Panc1 (cell line): ENCODE measurements at regions not wholly inside any gene's neighbourhood (a gene's known extent, or its start where the extent isn't known, plus 50 kb on each side); places are given as distances from the start of the nearest gene placed in this dataset.

Source experiments
- ATAC-seq: fragments of 200-7000 bp; cut with Tn5 transposase; 2 replicates; pipeline ENCODE4 v1.9.1; 2020; ENCODE audit warnings: mild to moderate bottlenecking, moderate library complexity
- BruUV-seq: library from RNA; stranded (reverse); fragments of 400-500 nt; replicated peaks from 2 replicates; lab custom pipeline; 2021; lab: Mats Ljungman, UMichigan
- CTCF ChIA-PET: fragments of 300-600 bp; sonication (Branson Sonifier 250); formaldehyde crosslinking; loops from one replicate; lab custom pipeline; 2022; ENCODE audit warnings: antibody characterized with exemption; lab: Charles Lee
- POLR2A ChIA-PET: fragments of 300-600 bp; sonication (Branson Sonifier 250); formaldehyde crosslinking; loops from one replicate; lab custom pipeline; 2022; ENCODE audit warnings: antibody characterized with exemption; lab: Charles Lee
- DNase-seq: peaks from one replicate; pipeline ENCODE4 v3.0.0-alpha.2; 2010; ENCODE audit warnings: low read depth, low spot score
- H3K27ac ChIP-seq: 2 replicates; pipeline ENCODE4 v1.5.1; 2011; ENCODE audit warnings: mild to moderate bottlenecking, low read length, inconsistent platforms
- H3K27me3 ChIP-seq: fragments of 200-500 bp; sonication (Bioruptor generic); 2 replicates; pipeline ENCODE4 v1.6.0; 2014; ENCODE audit warnings: low read length, inconsistent platforms; ENCODE audit not compliant: control insufficient read depth, insufficient read depth
- H3K36me3 ChIP-seq: fragments of 200-500 bp; sonication (Bioruptor generic); 2 replicates; pipeline ENCODE4 v1.5.1; 2014; ENCODE audit warnings: inconsistent platforms, mild to moderate bottlenecking, low read length, moderate library complexity; ENCODE audit not compliant: control insufficient read depth, insufficient read depth
- H3K4me1 ChIP-seq: 2 replicates; pipeline ENCODE4 v1.5.1; 2011; ENCODE audit warnings: inconsistent platforms, mild to moderate bottlenecking, low read length, moderate library complexity; ENCODE audit not compliant: control insufficient read depth, insufficient read depth
- H3K4me3 ChIP-seq, 2 experiments: 2 replicates each; pipeline ENCODE4 v1.5.1; 2011 to 2012; ENCODE audit warnings: low read depth in 2 of 2, low read length in 2 of 2, mild to moderate bottlenecking in 2 of 2, inconsistent platforms in 1 of 2, moderate library complexity in 1 of 2
- H3K9me3 ChIP-seq: fragments of 200-500 bp; sonication (Bioruptor generic); 2 replicates; pipeline ENCODE4 v1.5.1; 2014; ENCODE audit warnings: low read depth, mild to moderate bottlenecking, inconsistent platforms, low read length, moderate library complexity; ENCODE audit not compliant: control insufficient read depth, insufficient read depth
- POLR2AphosphoS5 ChIP-seq: IDR thresholded peaks from 2 replicates; pipeline ENCODE4 v1.6.1; 2012; ENCODE audit warnings: mild to moderate bottlenecking, low read depth, low read length, moderate library complexity
- REST ChIP-seq, 2 experiments: IDR thresholded peaks; 2 replicates each; pipeline ENCODE4 v1.6.1; 2011 to 2012; ENCODE audit warnings: low read depth in 2 of 2, control low read depth in 1 of 2, low read length in 1 of 2, mild to moderate bottlenecking in 1 of 2, moderate library complexity in 1 of 2; ENCODE audit not compliant: insufficient read depth in 1 of 2
- SIN3A ChIP-seq: IDR thresholded peaks from 2 replicates; pipeline ENCODE4 v1.6.1; 2012; ENCODE audit warnings: low read depth, mild to moderate bottlenecking, low read length, moderate library complexity, borderline replicate concordance; ENCODE audit not compliant: insufficient read depth
- TCF7L2 ChIP-seq: IDR thresholded peaks from 2 replicates; pipeline ENCODE4 v1.6.1; 2011; ENCODE audit warnings: mild to moderate bottlenecking, low read depth, low read length, inconsistent platforms
- in situ Hi-C: cut with HindIII; loops from 2 replicates; pipeline ENCODE4 v1.10.0; 2016; ENCODE audit warnings: low sequenced_read_pairs, low pct_unique_long_range_greater_than_20kb
- intact Hi-C: fragments of 100-400 bp; cut with micrococcal nuclease; formaldehyde crosslinking; loops from one replicate; pipeline ENCODE4 v1.10.0; 2022; ENCODE audit not compliant: unreplicated experiment
- TF ChIP-seq, protein P1 (sequence below): fragments of 450-650 bp; IDR thresholded peaks from 2 replicates; pipeline ENCODE4 v1.5.1; 2017; ENCODE audit warnings: mild to moderate bottlenecking

DNA sequence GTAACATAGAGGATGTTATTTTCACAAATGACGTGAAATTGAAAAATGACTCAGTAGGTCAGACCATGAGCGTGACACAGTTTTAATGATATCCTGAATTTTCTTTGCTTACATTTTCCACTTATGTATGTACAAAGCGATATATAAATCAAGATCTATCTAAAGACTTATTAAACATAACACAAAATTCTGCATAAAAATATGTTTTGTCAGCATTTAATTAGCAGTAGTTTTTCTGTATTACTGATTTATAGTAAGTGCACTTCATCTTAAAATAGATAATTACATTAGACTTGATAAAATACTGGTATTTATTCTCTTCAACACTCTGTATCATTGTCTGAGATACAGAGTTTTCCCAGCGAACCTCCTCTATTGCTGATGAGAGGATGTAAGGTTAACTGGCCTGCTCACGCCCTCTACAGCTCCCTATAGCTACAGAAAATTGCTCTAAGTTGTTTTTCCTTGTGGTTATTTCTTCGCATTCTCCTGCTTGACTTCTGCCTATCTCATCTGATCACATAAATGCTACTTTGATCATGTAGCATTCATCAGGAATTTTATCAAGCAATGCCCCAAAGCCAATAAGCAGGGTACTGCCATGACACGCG, 548.8 kb upstream of the REG3G start:
- BruUV-seq: no TSS peak
- in situ Hi-C loops: no loop called here
- Histone ChIP-seq H3K27me3 (no peaks in the 10 kb centered on the region), H3K36me3 (no peaks in the 10 kb centered on the region), H3K9me3 (no peaks in the 10 kb centered on the region), H3K27ac (no peak overlapping the region), H3K4me3 (no peak overlapping the region), H3K4me1 (no peaks in the 10 kb centered on the region)
- intact Hi-C loops: no loop called here
- ChIA-PET POLR2A (no interaction called here), CTCF (no interaction called here)
- DNase-seq (no peak), ATAC-seq (no peak)
- TF ChIP-seq POLR2AphosphoS5: no peak
- TF ChIP-seq TCF7L2: no peak
- no peak for TF ChIP-seq SIN3A
- no peak for TF ChIP-seq REST (IDR thresholded peaks at IDR 0.05; ENCODE audit: insufficient read depth in 1 of 2, low read depth in 2 of 2, low read length in 1 of 2)
- TF ChIP-seq, protein P1, sequence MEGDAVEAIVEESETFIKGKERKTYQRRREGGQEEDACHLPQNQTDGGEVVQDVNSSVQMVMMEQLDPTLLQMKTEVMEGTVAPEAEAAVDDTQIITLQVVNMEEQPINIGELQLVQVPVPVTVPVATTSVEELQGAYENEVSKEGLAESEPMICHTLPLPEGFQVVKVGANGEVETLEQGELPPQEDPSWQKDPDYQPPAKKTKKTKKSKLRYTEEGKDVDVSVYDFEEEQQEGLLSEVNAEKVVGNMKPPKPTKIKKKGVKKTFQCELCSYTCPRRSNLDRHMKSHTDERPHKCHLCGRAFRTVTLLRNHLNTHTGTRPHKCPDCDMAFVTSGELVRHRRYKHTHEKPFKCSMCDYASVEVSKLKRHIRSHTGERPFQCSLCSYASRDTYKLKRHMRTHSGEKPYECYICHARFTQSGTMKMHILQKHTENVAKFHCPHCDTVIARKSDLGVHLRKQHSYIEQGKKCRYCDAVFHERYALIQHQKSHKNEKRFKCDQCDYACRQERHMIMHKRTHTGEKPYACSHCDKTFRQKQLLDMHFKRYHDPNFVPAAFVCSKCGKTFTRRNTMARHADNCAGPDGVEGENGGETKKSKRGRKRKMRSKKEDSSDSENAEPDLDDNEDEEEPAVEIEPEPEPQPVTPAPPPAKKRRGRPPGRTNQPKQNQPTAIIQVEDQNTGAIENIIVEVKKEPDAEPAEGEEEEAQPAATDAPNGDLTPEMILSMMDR: no peak

DNA sequence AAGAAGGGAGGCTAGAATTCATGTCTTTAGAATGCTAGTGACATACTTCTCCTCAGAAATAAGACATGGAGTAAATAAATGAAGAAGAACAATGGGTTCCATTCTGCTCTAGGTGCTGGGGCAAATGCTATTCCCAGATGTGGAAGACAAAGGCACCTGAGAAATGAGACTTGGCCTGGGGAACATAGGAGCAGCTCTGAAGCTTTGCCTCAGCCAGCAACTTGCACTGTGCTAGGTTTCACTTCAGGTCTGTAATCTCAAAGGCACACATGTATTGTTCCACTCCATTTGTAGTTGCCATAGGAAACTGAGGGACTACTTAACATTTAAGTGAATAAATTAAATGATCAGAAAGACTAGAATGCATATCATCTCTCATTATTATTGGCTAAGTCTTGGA, 538.9 kb upstream of the REG3G start:
- Histone ChIP-seq H3K27me3 (no peaks in the 10 kb centered on the region), H3K36me3 (no peaks in the 10 kb centered on the region), H3K4me3 (no peak overlapping the region), H3K27ac (no peak overlapping the region), H3K4me1 (no peaks in the 10 kb centered on the region), H3K9me3 (no peaks in the 10 kb centered on the region)
- TF ChIP-seq TCF7L2: no peak
- TF ChIP-seq, protein P1: no peak
- no peak for TF ChIP-seq SIN3A
- TF ChIP-seq REST (IDR thresholded peaks at IDR 0.05; ENCODE audit: insufficient read depth in 1 of 2, low read depth in 2 of 2, low read length in 1 of 2): no peak
- DNase-seq (no peak), ATAC-seq (no peak)
- intact Hi-C loops (no loop called here), in situ Hi-C loops (no loop called here)
- no TSS peak for BruUV-seq
- ChIA-PET CTCF (no interaction called here), POLR2A (no interaction called here)
